Kidney (tissue), 13 donors: ENCODE measurements at regions not wholly inside any gene's neighbourhood (a gene's known extent, or its start where the extent isn't known, plus 50 kb on each side); places are given as distances from the start of the nearest gene placed in this dataset.

ENCODE experiments used
- DNase-seq, 5 donors: peaks; one replicate each; pipeline ENCODE4 v3.0.0-alpha.2; 2013 to 2020
- FAIRE-seq: peaks from 2 replicates; lab custom pipeline; 2012; peaks lifted over from hg19 to GRCh38; lab: Jason Lieb, UNC
- H3K27ac ChIP-seq, 2 donors: one replicate each; pipeline ENCODE4 v1.7.0; 2013; ENCODE audit warnings: low read depth in 2 of 2, low read length in 2 of 2, inconsistent platforms in 1 of 2
- H3K27me3 ChIP-seq: one replicate; pipeline ENCODE4 v1.7.1; 2013; ENCODE audit warnings: low read length, inconsistent platforms; ENCODE audit not compliant: control insufficient read depth, insufficient read depth
- H3K36me3 ChIP-seq, 3 donors: one replicate each; pipeline versions ENCODE4 v1.7.0 to v1.7.1; 2013; ENCODE audit warnings: low read length in 3 of 3, control low read depth in 1 of 3, inconsistent platforms in 1 of 3; ENCODE audit not compliant: insufficient read depth in 3 of 3, control insufficient read depth in 2 of 3
- H3K4me1 ChIP-seq, 3 donors: one replicate each; pipeline versions ENCODE4 v1.7.0 to v1.7.1; 2013; ENCODE audit warnings: low read length in 3 of 3, inconsistent platforms in 1 of 3, low read depth in 1 of 3; ENCODE audit not compliant: control insufficient read depth in 2 of 3, insufficient read depth in 2 of 3
- H3K4me3 ChIP-seq, 3 donors: one replicate each; pipeline versions ENCODE4 v1.7.0 to v1.8.1; 2013; ENCODE audit warnings: low read length in 3 of 3, control low read depth in 1 of 3, inconsistent platforms in 1 of 3
- H3K9ac ChIP-seq, 3 donors: one replicate each; pipeline versions ENCODE4 v1.7.0 to v1.7.1; 2013; ENCODE audit warnings: low read length in 3 of 3, control low read depth in 1 of 3, inconsistent platforms in 1 of 3
- H3K9me3 ChIP-seq, 3 donors: one replicate each; pipeline versions ENCODE4 v1.7.0 to v1.7.1; 2013; ENCODE audit warnings: low read length in 3 of 3, control low read depth in 1 of 3, inconsistent platforms in 1 of 3; ENCODE audit not compliant: control insufficient read depth in 2 of 3, insufficient read depth in 1 of 3
- CTCF ChIP-seq: IDR thresholded peaks from 3 replicates; pipeline ENCODE4 v1.5.1; 2012; ENCODE audit warnings: mild to moderate bottlenecking, moderate library complexity, borderline replicate concordance; ENCODE audit not compliant: insufficient read depth; ENCODE audit errors: extremely low read depth
- intact Hi-C: fragments of 100-400 bp; cut with DNase I; formaldehyde crosslinking; loops from one replicate; pipeline ENCODE4 v1.11.1; 2022
- donor health status: control.
- donor health status: control.
- donor health status: control.
- donor health status: control.
- donor health status: control.
- donor health status: DM: yes; HTN: yes; CAD: no.
- donor health status: Normal renal cell carcinoma (clear cell type).

GRCh38 chr13:33891196-33891742 is 73.3 kb downstream of the RFC3 start:
- DNase-seq = no peak

GRCh38 chr13:33893559-33893958 is 75.6 kb downstream of the RFC3 start:
- no peak for DNase-seq
- Histone ChIP-seq H3K27me3 (no peaks in the 10 kb centered on the region), H3K36me3 (no peaks in the 10 kb centered on the region), H3K27ac (no peak overlapping the region), H3K9me3 (peaks cover 0 to 4% (median 0%) of the 10 kb centered on the region in 3 donors), H3K4me3 (no peak overlapping the region), H3K9ac (no peak overlapping the region), H3K4me1 (no peaks in the 10 kb centered on the region)
- intact Hi-C loops = no loop called here
- no peak for FAIRE-seq
- no peak for TF ChIP-seq CTCF

More at GRCh38 chr13:33891196-33891742, 73.3 kb downstream of the RFC3 start:
- no peak for FAIRE-seq
- Histone ChIP-seq H3K4me3 (no peak overlapping the region), H3K27me3 (no peaks in the 10 kb centered on the region), H3K36me3 (no peaks in the 10 kb centered on the region), H3K4me1 (no peaks in the 10 kb centered on the region), H3K9me3 (peaks cover 0 to 3% (median 0%) of the 10 kb centered on the region in 3 donors), H3K9ac (no peak overlapping the region), H3K27ac (no peak overlapping the region)
- no peak for TF ChIP-seq CTCF
- intact Hi-C loops = no loop called here

- Histone ChIP-seq H3K27me3 (no peaks in the 10 kb centered on the region), H3K27ac (no peak overlapping the region), H3K4me1 (no peaks in the 10 kb centered on the region), H3K9ac (no peak overlapping the region), H3K9me3 (no peaks in the 10 kb centered on the region), H3K36me3 (no peaks in the 10 kb centered on the region), H3K4me3 (no peak overlapping the region)
- no peak for TF ChIP-seq CTCF
- DNase-seq = no peak
- intact Hi-C loops = no loop called here
- no peak for FAIRE-seq
Measured at GRCh38 chr13:33904431-33904830, 86.5 kb downstream of the RFC3 start.

- Histone ChIP-seq H3K4me3 (no peak overlapping the region), H3K9ac (no peak overlapping the region), H3K9me3 (no peaks in the 10 kb centered on the region), H3K36me3 (no peaks in the 10 kb centered on the region), H3K27ac (no peak overlapping the region), H3K27me3 (no peaks in the 10 kb centered on the region), H3K4me1 (no peaks in the 10 kb centered on the region)
- TF ChIP-seq CTCF = no peak
- DNase-seq (no peak), FAIRE-seq (no peak)
- intact Hi-C loops = no loop called here
Measured at GRCh38 chr13:33908116-33908515, 90.2 kb downstream of the RFC3 start.
